A673 (cell line): ENCODE measurements at regions not wholly inside any gene's neighbourhood (a gene's known extent, or its start where the extent isn't known, plus 50 kb on each side); places are given as distances from the start of the nearest gene placed in this dataset.
"Not testable (repeated sequence)": the region's sequence is repeated elsewhere in the genome, so short reads cannot be mapped to it uniquely, and the experiment has no call there.

Experiments
- BruUV-seq: library from RNA; stranded (reverse); fragments of 400-500 nt; replicated peaks from 2 replicates; lab custom pipeline; 2021; lab: Mats Ljungman, UMichigan
- CTCF ChIA-PET: fragments of 300-600 bp; sonication (Branson Sonifier 250); formaldehyde crosslinking; loops from one replicate; lab custom pipeline; 2022; ENCODE audit warnings: antibody characterized with exemption; lab: Charles Lee
- POLR2A ChIA-PET: fragments of 300-600 bp; sonication (Branson Sonifier 250); formaldehyde crosslinking; loops from one replicate; lab custom pipeline; 2022; ENCODE audit warnings: antibody characterized with exemption; ENCODE audit not compliant: low non-redundant PET; lab: Charles Lee
- DNase-seq: peaks from one replicate; pipeline ENCODE4 v3.0.0-alpha.2; 2015; ENCODE audit warnings: low spot score
- H3K27ac ChIP-seq: fragments of 200-600 bp; sonication (generic); 2 replicates; pipeline ENCODE4 v1.5.1; 2016; ENCODE audit warnings: mixed run types, low read depth, mild to moderate bottlenecking, mixed read lengths, antibody characterized with exemption, low read length; ENCODE audit not compliant: poor library complexity, severe bottlenecking
- H3K27me3 ChIP-seq: fragments of 200-600 bp; sonication (generic); replicated peaks from 2 replicates; pipeline ENCODE4 v1.6.1; 2017; ENCODE audit warnings: mixed run types, low read depth, mild to moderate bottlenecking, mixed read lengths, antibody characterized with exemption, low read length; ENCODE audit not compliant: insufficient read depth, poor library complexity
- H3K36me3 ChIP-seq: fragments of 200-600 bp; sonication (generic); 2 replicates; pipeline ENCODE4 v1.6.1; 2016; ENCODE audit warnings: mixed run types, mild to moderate bottlenecking, mixed read lengths, antibody characterized with exemption, low read length; ENCODE audit not compliant: insufficient read depth, poor library complexity, severe bottlenecking
- H3K4me1 ChIP-seq: fragments of 200-600 bp; sonication (generic); 2 replicates; pipeline ENCODE4 v1.6.1; 2017; ENCODE audit warnings: mixed run types, mild to moderate bottlenecking, mixed read lengths, antibody characterized with exemption, low read length; ENCODE audit not compliant: insufficient read depth, poor library complexity, severe bottlenecking
- H3K4me3 ChIP-seq: fragments of 200-600 bp; sonication (generic); 2 replicates; pipeline ENCODE4 v1.5.1; 2016; ENCODE audit warnings: low read depth, mixed run types, mild to moderate bottlenecking, mixed read lengths, low read length; ENCODE audit not compliant: poor library complexity, severe bottlenecking
- H3K9me3 ChIP-seq: fragments of 200-600 bp; sonication (generic); 2 replicates; pipeline ENCODE4 v1.6.1; 2016; ENCODE audit warnings: mixed run types, low read depth, mild to moderate bottlenecking, mixed read lengths, antibody characterized with exemption, low read length; ENCODE audit not compliant: poor library complexity, severe bottlenecking
- intact Hi-C: fragments of 100-400 bp; cut with micrococcal nuclease; formaldehyde crosslinking; loops from one replicate; pipeline ENCODE4 v1.10.0; 2022; ENCODE audit not compliant: unreplicated experiment

DNA sequence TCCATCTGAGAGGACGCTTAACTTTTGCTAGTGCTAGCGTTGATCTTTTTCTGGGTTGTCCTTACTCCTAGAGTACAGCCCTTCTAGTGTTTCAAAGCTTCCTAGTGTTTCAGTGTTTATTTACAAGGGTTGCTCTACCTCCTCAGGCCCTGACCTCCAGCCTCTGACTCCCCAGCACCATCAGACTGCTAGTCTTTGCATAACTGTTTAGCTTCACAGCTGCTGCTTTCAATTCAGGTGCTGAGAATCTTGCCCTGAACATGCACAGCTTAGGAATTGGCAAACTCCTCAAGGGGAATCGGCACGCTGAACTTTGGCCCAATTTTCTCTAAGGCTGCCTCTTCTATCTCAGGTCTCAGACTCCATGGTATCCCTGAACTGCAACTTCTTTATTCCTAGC lies 52.9 kb downstream of the OR52B4 start:
- H3K36me3 ChIP-seq: not testable (repeated sequence)

DNA sequence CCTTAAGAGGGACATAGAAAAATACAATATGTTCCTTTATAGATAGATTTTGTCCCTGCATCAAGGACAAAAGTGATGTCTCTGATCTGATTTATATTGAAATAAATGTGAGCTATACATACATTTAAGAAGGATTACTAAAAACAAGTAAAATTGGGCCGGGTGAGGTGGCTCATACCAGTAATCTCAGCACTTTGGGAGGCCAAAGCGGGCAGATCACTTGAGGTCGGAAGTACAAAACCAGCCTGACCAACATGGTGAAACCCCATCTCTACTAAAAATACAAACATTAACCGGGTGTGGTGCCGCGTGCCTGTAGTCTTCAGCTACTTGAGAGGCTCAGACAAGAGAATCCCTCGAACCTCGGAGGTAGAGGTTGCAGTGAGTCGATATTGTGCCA lies 91.0 kb downstream of the OR52B4 start:
- H3K36me3 ChIP-seq, H3K9me3 ChIP-seq, H3K4me3 ChIP-seq, H3K4me1 ChIP-seq, DNase-seq, BruUV-seq, H3K27me3 ChIP-seq, CTCF ChIA-PET, H3K27ac ChIP-seq, intact Hi-C loops, POLR2A ChIA-PET: not testable (repeated sequence)

More for the DNA sequence above, 52.9 kb downstream of the OR52B4 start:
- H3K4me3 ChIP-seq, H3K9me3 ChIP-seq, BruUV-seq, POLR2A ChIA-PET, H3K27me3 ChIP-seq, H3K4me1 ChIP-seq, CTCF ChIA-PET, DNase-seq, H3K27ac ChIP-seq, intact Hi-C loops: not testable (repeated sequence)

DNA sequence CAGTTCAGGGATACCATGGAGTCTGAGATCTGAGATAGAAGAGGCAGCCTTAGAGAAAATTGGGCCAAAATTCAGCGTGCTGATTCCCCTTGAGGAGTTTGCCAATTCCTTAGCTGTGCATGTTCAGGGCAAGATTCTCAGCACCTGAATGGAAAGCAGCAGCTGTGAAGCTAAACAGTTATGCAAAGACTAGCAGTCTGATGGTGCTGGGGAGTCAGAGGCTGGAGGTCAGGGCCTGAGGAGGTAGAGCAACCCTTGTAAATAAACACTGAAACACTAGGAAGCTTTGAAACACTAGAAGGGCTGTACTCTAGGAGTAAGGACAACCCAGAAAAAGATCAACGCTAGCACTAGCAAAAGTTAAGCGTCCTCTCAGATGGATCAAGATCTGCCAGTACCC lies 117.1 kb downstream of the OR52B4 start:
- H3K36me3 ChIP-seq, H3K4me3 ChIP-seq, H3K4me1 ChIP-seq, BruUV-seq, H3K27ac ChIP-seq, CTCF ChIA-PET, H3K27me3 ChIP-seq, POLR2A ChIA-PET, H3K9me3 ChIP-seq, intact Hi-C loops, DNase-seq: not testable (repeated sequence)

DNA sequence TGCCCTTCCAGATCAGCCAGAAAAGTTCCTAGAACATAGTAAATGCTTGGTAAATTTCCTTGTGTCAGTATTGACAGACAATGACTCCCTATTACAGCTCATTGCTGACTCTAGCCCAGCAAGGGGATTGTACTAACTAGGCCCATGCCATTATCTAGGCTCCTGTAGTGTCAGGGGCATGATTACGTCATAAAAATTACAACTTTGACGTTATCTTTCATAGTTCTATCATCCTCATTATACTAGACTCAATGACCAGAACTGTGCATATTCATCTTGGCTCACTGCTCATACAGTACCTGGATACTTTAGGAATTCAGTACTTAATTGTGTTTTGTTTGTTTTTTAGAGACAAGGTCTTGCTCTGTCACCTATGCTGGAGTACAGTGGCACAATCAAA lies 118.7 kb downstream of the OR52B4 start:
- CTCF ChIA-PET, H3K4me1 ChIP-seq, BruUV-seq, POLR2A ChIA-PET, H3K36me3 ChIP-seq, H3K27me3 ChIP-seq, H3K4me3 ChIP-seq, H3K9me3 ChIP-seq, intact Hi-C loops, H3K27ac ChIP-seq, DNase-seq: not testable (repeated sequence)

DNA sequence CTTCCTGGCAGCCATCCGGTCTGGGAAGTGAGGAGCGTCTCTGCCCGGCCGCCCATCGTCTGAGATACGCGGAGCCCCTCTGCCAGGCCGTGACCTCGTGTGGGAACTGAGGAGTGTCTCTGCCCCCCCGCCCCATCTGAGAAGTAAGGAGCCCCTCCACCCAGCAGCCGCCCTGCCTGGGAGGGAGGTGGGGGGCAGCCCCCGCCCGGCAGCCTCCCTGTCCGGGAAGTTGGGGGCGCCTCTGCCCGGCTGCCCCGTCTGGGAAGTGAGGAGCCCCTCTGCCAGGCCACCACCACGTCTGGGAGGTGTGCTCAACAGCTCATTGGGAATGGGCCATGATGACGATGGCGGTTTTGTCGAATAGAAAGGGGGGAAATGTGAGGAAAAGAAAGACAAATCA lies 130.4 kb downstream of the OR52B4 start:
- H3K36me3 ChIP-seq, intact Hi-C loops, CTCF ChIA-PET, BruUV-seq, POLR2A ChIA-PET, DNase-seq, H3K27ac ChIP-seq, H3K9me3 ChIP-seq, H3K4me1 ChIP-seq, H3K27me3 ChIP-seq, H3K4me3 ChIP-seq: not testable (repeated sequence)

DNA sequence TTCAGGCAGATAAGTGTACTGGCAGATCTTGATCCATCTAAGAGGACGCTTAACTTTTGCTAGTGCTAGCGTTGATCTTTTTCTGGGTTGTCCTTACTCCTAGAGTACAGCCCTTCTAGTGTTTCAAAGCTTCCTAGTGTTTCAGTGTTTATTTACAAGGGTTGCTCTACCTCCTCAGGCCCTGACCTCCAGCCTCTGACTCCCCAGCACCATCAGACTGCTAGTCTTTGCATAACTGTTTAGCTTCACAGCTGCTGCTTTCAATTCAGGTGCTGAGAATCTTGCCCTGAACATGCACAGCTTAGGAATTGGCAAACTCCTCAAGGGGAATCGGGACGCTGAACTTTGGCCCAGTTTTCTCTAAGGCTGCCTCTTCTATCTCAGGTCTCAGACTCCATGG lies 124.3 kb downstream of the RRM1 start:
- H3K27ac ChIP-seq, CTCF ChIA-PET, H3K27me3 ChIP-seq, POLR2A ChIA-PET, H3K36me3 ChIP-seq, H3K4me1 ChIP-seq, intact Hi-C loops, BruUV-seq, H3K9me3 ChIP-seq, H3K4me3 ChIP-seq, DNase-seq: not testable (repeated sequence)
